ENCODE measurements at regions not wholly inside any gene's neighbourhood (a gene's known extent, or its start where the extent isn't known, plus 50 kb on each side); places are given as distances from the start of the nearest gene placed in this dataset.

DNA sequence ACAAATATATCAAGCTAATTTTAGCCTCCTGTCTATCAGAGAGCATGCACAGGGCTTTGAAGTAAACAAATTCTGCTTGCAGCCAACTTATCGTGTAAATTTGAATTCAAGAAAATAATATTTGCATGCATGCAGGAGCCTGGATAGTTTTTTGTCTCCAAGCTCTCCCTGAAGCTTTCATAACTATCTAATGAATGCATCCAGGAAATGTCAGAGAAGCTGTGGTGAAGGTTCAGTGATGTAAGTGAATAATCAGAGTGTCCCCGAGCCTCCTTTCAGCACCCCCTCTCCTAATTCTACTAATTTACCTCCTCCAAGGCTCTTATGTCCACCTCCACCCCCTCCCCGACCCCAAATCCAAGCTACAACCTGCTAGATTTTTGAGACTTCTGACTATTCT is 172.0 kb upstream of the ZNF32 start:
- DNase-seq (ENCODE audit: low read depth), result peak; percentile 33

DNA sequence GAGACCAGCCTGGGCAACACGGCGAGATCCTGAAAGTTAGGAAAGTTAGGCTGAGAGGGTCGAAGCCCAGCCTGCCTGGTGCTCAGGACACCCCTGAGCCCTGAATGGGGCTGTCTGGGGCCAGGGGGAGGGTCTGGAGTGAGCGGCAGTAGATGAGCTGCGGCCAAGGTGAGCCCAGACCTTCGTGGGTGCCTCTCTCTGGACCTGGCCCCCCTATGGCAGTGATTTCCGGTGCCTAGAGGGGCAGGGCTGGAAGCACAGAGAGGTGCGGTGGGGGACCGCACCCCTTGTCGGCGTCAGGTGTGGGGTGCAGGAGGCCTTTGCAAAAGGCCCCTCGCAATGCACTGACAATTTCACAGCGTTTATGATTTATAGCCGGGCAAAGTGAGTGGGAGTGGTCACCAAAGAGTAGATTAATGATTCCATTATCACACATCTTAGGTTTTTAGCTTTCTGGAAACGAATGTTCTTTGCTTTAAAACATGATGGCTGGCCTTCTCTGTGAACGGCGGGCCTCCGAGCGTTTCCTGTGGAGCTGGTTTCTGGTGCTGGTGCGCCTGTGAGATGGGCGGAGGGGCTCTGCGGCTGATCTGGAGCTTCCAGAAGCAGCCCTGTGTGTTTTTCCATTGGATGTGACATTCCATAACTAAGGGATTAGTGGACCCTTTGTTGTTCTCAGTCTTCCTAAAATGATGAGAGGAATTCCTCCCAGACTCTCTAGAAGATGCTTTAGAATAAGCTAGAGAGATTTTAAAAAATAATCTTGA is 171.0 kb upstream of the ZNF32 start:
- no peak for DNase-seq (ENCODE audit: low read depth)

- DNase-seq (ENCODE audit: low read depth), result no peak
These were observed 170.0 kb upstream of the ZNF32 start for GRCh38 chr10:43818687-43819086.

- DNase-seq (ENCODE audit: low read depth), result peak; percentile 60
These were observed 168.7 kb upstream of the ZNF32 start for GRCh38 chr10:43817368-43817767.

DNA sequence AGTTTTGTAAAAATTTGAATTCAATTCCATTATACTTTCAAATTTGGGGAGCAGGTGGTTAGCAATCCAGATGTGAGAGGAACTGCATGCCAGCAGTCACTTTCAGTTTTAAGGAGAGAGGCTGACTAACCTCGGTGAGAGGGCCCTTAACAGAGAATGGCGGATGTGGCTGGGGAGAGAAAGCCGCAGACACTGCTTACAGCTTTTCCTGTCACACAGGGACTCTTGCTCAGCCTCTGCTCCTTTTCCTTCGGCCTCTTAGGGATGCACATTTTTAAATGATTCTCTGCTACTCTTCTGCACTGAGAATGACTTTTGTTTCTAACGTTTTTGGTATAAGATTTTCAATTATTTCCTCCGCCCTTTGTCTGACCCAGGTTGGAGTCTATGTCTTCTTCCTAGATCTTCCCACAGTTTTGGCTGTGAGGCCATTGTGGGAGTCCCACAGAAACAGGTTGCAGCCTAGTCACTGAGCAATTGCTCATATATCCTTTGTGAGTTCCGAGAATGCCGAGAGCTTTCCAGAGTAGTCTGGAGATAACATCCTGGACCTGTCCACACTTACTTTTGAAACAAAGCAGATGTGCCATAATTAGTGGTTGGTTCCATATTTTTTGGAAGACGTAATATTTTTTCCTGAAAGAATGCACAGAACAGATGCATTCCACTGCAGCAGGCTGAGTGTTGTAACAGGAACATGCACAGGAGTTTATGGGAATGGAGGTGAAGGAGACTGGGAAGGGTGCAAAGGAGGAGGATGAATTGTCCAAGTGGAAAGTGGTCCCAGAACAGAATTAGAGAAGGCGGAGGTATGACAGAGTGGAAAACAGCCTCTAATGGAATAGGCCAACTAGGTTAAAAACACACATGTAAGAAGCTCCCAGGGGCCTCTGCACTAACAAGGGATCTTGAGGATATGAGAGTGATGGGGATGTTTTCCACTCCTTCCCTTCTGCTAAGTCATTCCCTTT is 168.0 kb upstream of the ZNF32 start:
- peak; percentile 86 for DNase-seq (ENCODE audit: low read depth)

GRCh38 chr10:43815181-43815885 is 166.7 kb upstream of the ZNF32 start:
- no peak for DNase-seq (ENCODE audit: low read depth)

DNA sequence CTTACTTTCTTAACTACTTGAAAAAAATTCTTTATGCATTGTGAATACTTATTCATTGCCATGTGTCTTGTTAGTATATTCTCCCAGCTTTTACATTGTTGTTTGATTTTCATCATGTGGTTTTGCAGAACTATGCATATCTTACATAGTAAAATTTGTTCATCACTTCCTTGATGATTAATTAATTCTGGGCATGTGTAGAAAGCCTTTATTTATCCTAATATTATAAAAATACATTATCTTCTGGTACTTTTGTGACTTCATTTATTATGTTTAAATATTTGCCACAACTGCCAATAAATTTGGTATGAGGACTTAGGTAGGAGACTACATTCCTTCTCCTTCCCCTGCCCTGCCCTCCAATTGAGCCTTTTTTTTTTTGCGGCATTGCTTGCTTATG is 166.0 kb upstream of the ZNF32 start:
- no peak for DNase-seq (ENCODE audit: low read depth)

DNA sequence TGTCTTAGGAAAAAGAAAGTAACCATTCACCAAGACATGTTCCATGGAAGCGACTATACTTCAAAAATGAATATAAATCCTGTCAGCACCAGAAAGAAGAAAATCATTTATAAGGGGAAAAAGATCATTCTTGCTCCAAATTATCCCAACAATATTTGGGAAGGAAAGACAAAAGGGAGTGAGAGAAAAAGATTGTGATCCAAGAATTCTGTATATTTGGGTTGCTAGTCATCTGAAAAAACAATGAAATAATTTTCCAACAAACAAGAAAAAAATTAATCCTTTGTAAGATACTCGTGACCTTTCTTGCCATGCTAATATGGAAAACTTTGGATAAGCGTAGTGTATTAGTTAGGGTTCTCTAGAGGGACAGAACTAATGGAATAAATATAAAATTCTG is 163.2 kb upstream of the ZNF32 start:
- DNase-seq (ENCODE audit: low read depth), result no peak

DNA sequence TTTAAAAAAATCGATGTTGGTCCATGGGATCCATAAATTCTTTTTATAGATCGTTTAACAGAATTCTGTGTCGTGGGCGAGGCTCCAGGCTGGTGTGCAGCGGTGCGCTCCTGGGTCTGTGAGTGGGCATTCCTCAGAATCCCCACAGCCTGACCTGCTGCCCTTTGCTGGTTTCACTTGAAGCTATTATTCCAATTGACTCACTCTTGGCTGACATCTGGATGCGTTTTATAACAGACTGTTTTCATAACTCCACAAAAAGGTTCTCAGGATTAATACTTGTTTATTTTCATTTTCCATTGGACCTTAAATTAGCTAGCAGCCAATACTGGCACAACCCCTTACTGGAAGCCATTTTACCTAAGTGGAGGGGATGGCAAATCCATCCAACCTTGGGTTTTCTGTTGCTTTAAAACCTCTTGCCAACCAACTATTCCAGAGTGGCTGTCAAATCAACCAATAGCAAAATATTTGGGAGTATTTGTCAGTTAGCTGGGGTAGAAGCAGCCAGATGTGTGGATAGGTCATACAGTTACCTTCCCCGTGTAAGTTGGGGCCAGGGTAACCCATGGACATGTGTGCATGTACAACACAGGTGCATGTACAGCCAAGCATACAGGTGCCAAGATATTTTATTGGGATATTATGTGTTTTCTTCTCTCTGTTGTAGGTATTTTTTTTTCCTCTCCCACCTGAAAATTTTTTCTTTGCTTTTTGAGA is 160.7 kb upstream of the ZNF32 start:
- peak; percentile 95 for DNase-seq (ENCODE audit: low read depth)

- peak; percentile 32 for DNase-seq (ENCODE audit: low read depth)
These were observed 159.5 kb upstream of the ZNF32 start for GRCh38 chr10:43808136-43808535.

- DNase-seq (ENCODE audit: low read depth), result peak; percentile 47
These were observed 158.4 kb upstream of the ZNF32 start for GRCh38 chr10:43806831-43807640.

GRCh38 chr10:43803791-43804190 is 155.1 kb upstream of the ZNF32 start:
- DNase-seq (ENCODE audit: low read depth), result no peak

- no peak for DNase-seq (ENCODE audit: low read depth)
These were observed 154.5 kb upstream of the ZNF32 start for GRCh38 chr10:43802988-43803696.

DNA sequence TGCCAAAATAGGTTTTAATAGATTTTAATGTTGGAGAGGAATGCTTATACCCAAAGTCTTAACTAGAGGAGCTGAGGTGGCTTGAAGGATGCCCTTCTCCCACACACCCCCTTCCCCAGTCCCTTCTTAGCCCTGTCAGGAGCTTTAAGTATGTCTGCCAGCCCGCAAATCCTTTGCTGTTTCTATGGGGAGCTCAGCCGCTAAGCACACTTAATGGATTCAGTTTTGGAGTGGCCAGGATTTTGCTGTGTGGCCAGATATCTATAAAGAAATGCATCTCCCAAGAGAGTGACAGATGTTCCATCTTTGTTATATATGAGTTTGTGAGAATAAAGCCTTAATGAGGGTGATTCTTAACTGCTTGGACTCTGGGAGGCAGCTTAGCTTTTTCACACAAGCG is 152.9 kb upstream of the ZNF32 start:
- no peak for DNase-seq (ENCODE audit: low read depth)

- no peak for DNase-seq (ENCODE audit: low read depth)
These were observed 152.5 kb upstream of the ZNF32 start for GRCh38 chr10:43801140-43801539.

DNA sequence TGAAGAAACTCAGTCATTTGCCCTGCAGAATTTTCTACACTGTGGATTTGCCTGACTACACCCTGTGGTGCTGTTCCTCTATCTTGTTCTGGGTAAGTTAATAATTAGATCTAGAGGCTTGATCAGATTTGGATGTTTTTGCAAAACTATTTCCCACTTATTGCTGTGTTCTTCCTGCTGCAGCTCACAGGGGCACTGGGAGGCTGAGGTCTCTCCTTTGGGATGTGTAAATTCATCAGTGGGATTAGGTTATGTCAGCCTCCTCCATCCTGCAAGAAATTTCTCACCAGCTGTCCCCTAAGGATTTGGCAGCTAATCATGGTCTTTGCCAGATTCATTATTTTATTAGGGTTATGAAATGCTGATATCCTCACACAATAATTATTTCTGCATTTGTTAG is 148.1 kb upstream of the ZNF32 start:
- no peak for DNase-seq (ENCODE audit: low read depth)

DNA sequence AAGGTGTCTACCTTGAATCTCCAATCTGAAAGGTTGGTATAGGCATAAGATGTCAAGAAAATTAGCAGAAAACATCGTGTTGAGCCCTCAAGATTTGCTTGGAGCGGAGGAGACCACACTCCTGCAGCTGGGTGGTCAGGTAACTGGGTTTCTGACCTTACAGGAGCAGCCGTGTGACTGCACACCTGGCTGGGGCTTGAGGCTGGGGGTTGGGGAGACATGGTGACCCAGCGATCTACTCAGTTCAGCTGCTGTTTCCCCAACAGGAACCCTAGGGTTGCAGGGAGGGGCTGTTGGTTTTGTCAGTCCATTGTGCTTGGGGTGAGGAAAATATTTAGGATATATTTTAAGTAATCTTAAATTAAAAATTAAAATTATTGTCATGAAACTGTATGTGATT is 147.0 kb upstream of the ZNF32 start:
- DNase-seq (ENCODE audit: low read depth), result no peak

DNA sequence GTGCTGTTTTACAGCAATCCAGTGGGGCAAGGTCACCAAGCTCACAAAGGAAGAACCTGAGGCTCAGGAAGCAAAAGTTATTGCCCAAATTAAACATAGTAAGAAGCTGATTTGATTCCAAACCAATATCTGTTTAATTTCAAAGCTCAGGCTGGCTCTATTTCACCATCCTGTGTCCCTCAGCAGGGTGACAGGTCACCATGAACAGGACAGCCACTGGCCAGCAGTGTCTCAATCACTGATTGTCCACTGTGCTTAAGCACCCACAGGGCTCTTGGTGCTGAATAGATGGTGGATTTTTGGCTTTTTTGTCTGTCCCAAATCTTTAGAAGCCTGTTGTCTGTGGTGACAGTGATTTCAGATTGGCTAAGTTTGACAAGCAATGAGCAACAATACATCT is 146.4 kb upstream of the ZNF32 start:
- DNase-seq (ENCODE audit: low read depth), result no peak

- DNase-seq (ENCODE audit: low read depth), result no peak
These were observed 145.6 kb upstream of the ZNF32 start for GRCh38 chr10:43794181-43794815.

- DNase-seq (ENCODE audit: low read depth), result peak; percentile 27
These were observed 145.0 kb upstream of the ZNF32 start for GRCh38 chr10:43793704-43794103.

Data from M059J (cell line).